K562 (cell line): ENCODE measurements at regions not wholly inside any gene's neighbourhood (a gene's known extent, or its start where the extent isn't known, plus 50 kb on each side); places are given as distances from the start of the nearest gene placed in this dataset.
A peak's percentile ranks its signal among the peaks of the same experiment; 100 is the strongest.

Source experiments
- ATAC-seq: fragments of 200-7000 bp; cut with Tn5 transposase; 3 replicates; pipeline ENCODE4 v1.9.1; 2020; ENCODE audit warnings: moderate library complexity
- BruUV-seq: library from RNA; stranded (reverse); fragments of 400-500 nt; replicated peaks from 2 replicates; lab custom pipeline; 2021; lab: Mats Ljungman, UMichigan
- CTCF ChIA-PET: fragments of 300-600 bp; formaldehyde crosslinking; extraction: SDS; loops from one replicate; lab custom pipeline; 2021; ENCODE audit warnings: low intra/inter-chr PET ratio; lab: Yijun Ruan, JAX
- POLR2A ChIA-PET: fragments of 300-600, 350-650 bp; sonication (Branson Sonifier 250); formaldehyde crosslinking; extraction: SDS; loops from one replicate; lab custom pipeline; 2021; ENCODE audit warnings: antibody characterized with exemption, inconsistent platforms; lab: Yijun Ruan, JAX
- DNase-seq, 4 experiments: peaks; one replicate each; pipeline versions ENCODE4 v3.0.0 to v3.0.0-alpha.2; 2011 to 2018; ENCODE audit warnings: low spot score in 3 of 4, mixed read lengths in 3 of 4; ENCODE audit errors: extremely low read depth in 1 of 4
- FAIRE-seq: peaks from 2 replicates; lab custom pipeline; 2011; peaks lifted over from hg19 to GRCh38; lab: Jason Lieb, UNC
- H2AFZ ChIP-seq: 2 replicates; pipeline ENCODE4 v1.6.0; 2011; ENCODE audit warnings: low read depth, low read length, control low read depth, inconsistent platforms
- H3K27ac ChIP-seq: fragments of 200-600 bp; 3 replicates; pipeline ENCODE4 v1.8.0; 2011; ENCODE audit warnings: low read depth, mild to moderate bottlenecking, control low read depth, inconsistent platforms, low read length, moderate library complexity, mixed read lengths; ENCODE audit errors: extremely low read depth
- H3K27me3 ChIP-seq, 2 experiments: fragments of 300-600 bp in 1 of 2; 2 replicates in 1 of 2; 3 replicates in 1 of 2; pipeline versions ENCODE4 v1.6.0 to v1.8.0; 2011; ENCODE audit warnings: inconsistent platforms in 2 of 2, low read length in 2 of 2, mild to moderate bottlenecking in 1 of 2, mixed read lengths in 1 of 2, moderate library complexity in 1 of 2; ENCODE audit not compliant: control insufficient read depth in 2 of 2, insufficient read depth in 2 of 2
- H3K36me3 ChIP-seq: fragments of 300-600 bp; 3 replicates; pipeline ENCODE4 v1.8.0; 2011; ENCODE audit warnings: mild to moderate bottlenecking, low read length, inconsistent platforms; ENCODE audit not compliant: control insufficient read depth, insufficient read depth
- H3K4me1 ChIP-seq, 2 experiments: fragments of 200-600 bp in 1 of 2; replicated peaks in 1 of 2; 2 replicates in 1 of 2; 3 replicates in 1 of 2; pipeline versions ENCODE4 v1.5.1 to v1.8.0; 2011; ENCODE audit warnings: inconsistent platforms in 2 of 2, low read length in 2 of 2, mild to moderate bottlenecking in 1 of 2, mixed read lengths in 1 of 2, moderate library complexity in 1 of 2; ENCODE audit not compliant: control insufficient read depth in 2 of 2, insufficient read depth in 2 of 2
- H3K4me2 ChIP-seq: 2 replicates; pipeline ENCODE4 v1.6.1; 2011; ENCODE audit warnings: low read length, control low read depth, inconsistent platforms, mixed read lengths; ENCODE audit not compliant: insufficient read depth
- H3K4me3 ChIP-seq: fragments of 200-600 bp; sonication (generic), shearing (Covaris generic); 2 replicates; pipeline ENCODE4 v1.5.1; 2016; ENCODE audit warnings: control low read depth, inconsistent platforms
- H3K79me2 ChIP-seq: fragments of 200-600 bp; 3 replicates; pipeline ENCODE4 v1.8.0; 2011; ENCODE audit warnings: low read length, inconsistent platforms; ENCODE audit not compliant: control insufficient read depth, insufficient read depth
- H3K9ac ChIP-seq, 2 experiments: 2 replicates each; pipeline versions ENCODE4 v1.6.0 to v1.6.1; 2011; ENCODE audit warnings: low read depth in 2 of 2, low read length in 2 of 2, control low read depth in 1 of 2, inconsistent platforms in 1 of 2, mild to moderate bottlenecking in 1 of 2, mixed read lengths in 1 of 2; ENCODE audit not compliant: insufficient read depth in 1 of 2
- H3K9me1 ChIP-seq: one replicate; pipeline ENCODE4 v1.6.0; 2011; ENCODE audit warnings: inconsistent platforms, mild to moderate bottlenecking, low read length, moderate library complexity; ENCODE audit not compliant: control insufficient read depth, insufficient read depth
- H3K9me3 ChIP-seq: replicated peaks from 2 replicates; pipeline ENCODE4 v1.5.1; 2011; ENCODE audit warnings: low read depth, low read length, inconsistent platforms; ENCODE audit not compliant: control insufficient read depth, insufficient read depth
- H4K20me1 ChIP-seq: replicated peaks from 2 replicates; pipeline ENCODE4 v1.6.1; 2011; ENCODE audit warnings: low read length, inconsistent platforms, mixed read lengths; ENCODE audit not compliant: control insufficient read depth, insufficient read depth
- C11orf30 ChIP-seq: fragments of 450-650 bp; IDR thresholded peaks from 2 replicates; pipeline ENCODE4 v1.6.1; 2016; ENCODE audit warnings: low read depth, mild to moderate bottlenecking
- E2F6 ChIP-seq, 2 experiments: IDR thresholded peaks; 2 replicates each; pipeline ENCODE4 v1.6.1; 2011; ENCODE audit warnings: borderline replicate concordance in 1 of 2, control low read depth in 1 of 2, low read depth in 1 of 2, low read length in 1 of 2, mild to moderate bottlenecking in 1 of 2, mixed read lengths in 1 of 2, moderate library complexity in 1 of 2; ENCODE audit not compliant: insufficient read depth in 1 of 2, insufficient read length in 1 of 2, poor library complexity in 1 of 2, severe bottlenecking in 1 of 2; ENCODE audit errors: extremely low read depth in 1 of 2
- MAFG ChIP-seq: fragments of 450-650 bp; conservative IDR thresholded peaks from 2 replicates; pipeline ENCODE4 v1.6.1; 2016; ENCODE audit warnings: missing genetic modification characterization, missing compliant biosample characterization
- ZNF263 ChIP-seq: sonication (generic); formaldehyde crosslinking; IDR thresholded peaks from 2 replicates; pipeline ENCODE4 v1.8.0; 2022; ENCODE audit warnings: mild to moderate bottlenecking, missing genetic modification reagents, borderline replicate concordance
- ZNF316 ChIP-seq: fragments of 450-650 bp; IDR thresholded peaks from 2 replicates; pipeline ENCODE4 v1.6.1; 2016
- WGBS: fragments of 100-300 bp; shearing (Covaris generic); methylation state at CpG from one replicate; pipeline ENCODE4 v1.1.6; 2016; ENCODE audit warnings: low coverage, mixed read lengths; ENCODE audit not compliant: insufficient coverage; ENCODE audit errors: missing lambda C conversion rate; 5-methylcytosine and 5-hydroxymethylcytosine counted together
- in situ Hi-C: fragments of 300-500 bp; cut with MboI; formaldehyde crosslinking; loops from 4 replicates; pipeline ENCODE4 v1.15.0; 2018; ENCODE audit warnings: inconsistent platforms, mixed read lengths
- intact Hi-C: fragments of 100-400 bp; cut with micrococcal nuclease; formaldehyde crosslinking; loops from 2 replicates; pipeline ENCODE4 v1.14.2; 2022

GRCh38 chr2:43032213-43033015, 194.0 kb downstream of the ZFP36L2 start:
- H3K4me1 ChIP-seq = peaks cover 0 to 2% of the 10 kb centered on the region in 2 experiments; a peak in 2 of 5 replicates
- H3K4me3 ChIP-seq = no peak overlapping the region
- no peaks in the 10 kb centered on the region for H3K27me3 ChIP-seq
- in situ Hi-C loops (no loop called here), intact Hi-C loops (no loop called here)
- ChIA-PET POLR2A (interaction anchor here (1.1 to 2.0 kb wide), 2 partner anchors 9 to 18 kb away, joined by 3 to 10 read pairs; no protein-coding TSS in a partner anchor), CTCF (no interaction called here)
- ATAC-seq (no peak), DNase-seq (no peak), FAIRE-seq (no peak)
- no TSS peak for BruUV-seq
- no peak overlapping the region for H3K27ac ChIP-seq
- H3K36me3 ChIP-seq = no peaks in the 10 kb centered on the region
- no peaks in the 10 kb centered on the region for H4K20me1 ChIP-seq
- no peak overlapping the region; the same call in 1 of the 2 replicates for H2AFZ ChIP-seq
- TF ChIP-seq ZNF316 (peak; percentile 78), ZNF263 (CRISPR knock-in tag) (no peak), MAFG (tag) (peak; percentile 24; the same call in 1 of the 2 replicates), C11orf30 (peak; percentile 20; the same call in 1 of the 2 replicates), E2F6 (IDR thresholded peaks at IDR 0.05; ENCODE audit: borderline replicate concordance in 1 of 2, extremely low read depth in 1 of 2, insufficient read depth in 1 of 2, insufficient read length in 1 of 2, low read depth in 1 of 2, low read length in 1 of 2, poor library complexity in 1 of 2, severe bottlenecking in 1 of 2) (no peak)
- H3K79me2 ChIP-seq = no peaks in the 10 kb centered on the region
- WGBS = 52% methylated on average over 10 of the region's 14 CpGs
- H3K4me2 ChIP-seq = no peak overlapping the region
- H3K9ac ChIP-seq = 0 out of 4 replicates have a peak overlapping the region, but pooled peaks of 1 of the 2 experiments have one; percentile 42
- H3K9me3 ChIP-seq = no peaks in the 10 kb centered on the region
- no peaks in the 10 kb centered on the region for H3K9me1 ChIP-seq
